ENCODE measurements at regions not wholly inside any gene's neighbourhood (a gene's known extent, or its start where the extent isn't known, plus 50 kb on each side); places are given as distances from the start of the nearest gene placed in this dataset.

DNA sequence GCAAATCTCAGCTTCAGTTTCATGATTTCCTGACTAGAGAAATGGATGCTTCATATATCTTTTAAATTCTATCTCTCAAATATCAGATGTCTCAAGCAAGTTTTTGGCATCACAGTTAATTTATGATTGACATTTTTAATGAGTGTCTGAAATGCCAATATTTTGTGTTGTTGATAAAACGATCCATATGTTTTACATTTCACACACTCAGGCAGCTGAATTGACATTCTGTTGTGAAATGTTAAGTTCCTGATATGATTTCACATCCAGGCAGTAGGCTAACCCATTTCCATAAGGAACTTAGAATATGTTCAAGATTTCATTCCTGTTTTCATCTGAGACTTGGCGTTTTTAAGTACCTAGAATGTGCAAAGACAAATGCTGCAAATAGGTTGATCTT lies 650.6 kb downstream of the PCDH18 start (continued):
- TF ChIP-seq, protein P1, sequence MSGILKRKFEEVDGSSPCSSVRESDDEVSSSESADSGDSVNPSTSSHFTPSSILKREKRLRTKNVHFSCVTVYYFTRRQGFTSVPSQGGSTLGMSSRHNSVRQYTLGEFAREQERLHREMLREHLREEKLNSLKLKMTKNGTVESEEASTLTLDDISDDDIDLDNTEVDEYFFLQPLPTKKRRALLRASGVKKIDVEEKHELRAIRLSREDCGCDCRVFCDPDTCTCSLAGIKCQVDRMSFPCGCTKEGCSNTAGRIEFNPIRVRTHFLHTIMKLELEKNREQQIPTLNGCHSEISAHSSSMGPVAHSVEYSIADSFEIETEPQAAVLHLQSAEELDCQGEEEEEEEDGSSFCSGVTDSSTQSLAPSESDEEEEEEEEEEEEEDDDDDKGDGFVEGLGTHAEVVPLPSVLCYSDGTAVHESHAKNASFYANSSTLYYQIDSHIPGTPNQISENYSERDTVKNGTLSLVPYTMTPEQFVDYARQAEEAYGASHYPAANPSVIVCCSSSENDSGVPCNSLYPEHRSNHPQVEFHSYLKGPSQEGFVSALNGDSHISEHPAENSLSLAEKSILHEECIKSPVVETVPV (CRISPR knock-in tag; IDR thresholded peaks at IDR 0.05), result no peak
- no peak for TF ChIP-seq RARB (CRISPR knock-in tag; IDR thresholded peaks at IDR 0.05)

DNA sequence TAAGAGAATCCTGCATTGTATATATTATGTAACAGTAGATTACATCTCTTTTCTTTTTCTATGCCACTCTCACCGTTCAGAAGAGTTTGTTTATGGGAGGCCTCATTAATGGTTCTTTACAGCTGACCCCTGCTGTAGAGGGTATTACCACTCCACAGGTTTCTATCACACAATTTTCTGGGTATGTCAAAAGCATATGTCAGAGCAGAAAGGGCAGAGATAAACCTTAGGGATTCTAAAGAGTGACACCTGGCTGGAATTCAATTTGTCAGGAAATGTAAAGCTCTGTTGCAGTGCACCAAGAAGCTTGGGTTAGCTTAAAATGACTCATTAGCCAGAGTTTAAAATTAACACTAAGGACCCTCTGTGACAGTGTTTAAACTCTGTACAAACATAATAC lies 658.7 kb downstream of the PCDH18 start:
- ATAC-seq, result no peak
- TF ChIP-seq ZNF565 (CRISPR knock-in tag; conservative IDR thresholded peaks at IDR 0.05; ENCODE audit: low read depth), result no peak
- no peak for TF ChIP-seq ZNF70 (CRISPR knock-in tag; IDR thresholded peaks at IDR 0.05)
- TF ChIP-seq, protein P2, sequence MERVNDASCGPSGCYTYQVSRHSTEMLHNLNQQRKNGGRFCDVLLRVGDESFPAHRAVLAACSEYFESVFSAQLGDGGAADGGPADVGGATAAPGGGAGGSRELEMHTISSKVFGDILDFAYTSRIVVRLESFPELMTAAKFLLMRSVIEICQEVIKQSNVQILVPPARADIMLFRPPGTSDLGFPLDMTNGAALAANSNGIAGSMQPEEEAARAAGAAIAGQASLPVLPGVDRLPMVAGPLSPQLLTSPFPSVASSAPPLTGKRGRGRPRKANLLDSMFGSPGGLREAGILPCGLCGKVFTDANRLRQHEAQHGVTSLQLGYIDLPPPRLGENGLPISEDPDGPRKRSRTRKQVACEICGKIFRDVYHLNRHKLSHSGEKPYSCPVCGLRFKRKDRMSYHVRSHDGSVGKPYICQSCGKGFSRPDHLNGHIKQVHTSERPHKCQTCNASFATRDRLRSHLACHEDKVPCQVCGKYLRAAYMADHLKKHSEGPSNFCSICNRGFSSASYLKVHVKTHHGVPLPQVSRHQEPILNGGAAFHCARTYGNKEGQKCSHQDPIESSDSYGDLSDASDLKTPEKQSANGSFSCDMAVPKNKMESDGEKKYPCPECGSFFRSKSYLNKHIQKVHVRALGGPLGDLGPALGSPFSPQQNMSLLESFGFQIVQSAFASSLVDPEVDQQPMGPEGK (CRISPR knock-in tag; IDR thresholded peaks at IDR 0.05; ENCODE audit: borderline replicate concordance), result no peak
- TF ChIP-seq TCF4 (CRISPR knock-in tag; IDR thresholded peaks at IDR 0.05; ENCODE audit: borderline replicate concordance), result no peak

DNA sequence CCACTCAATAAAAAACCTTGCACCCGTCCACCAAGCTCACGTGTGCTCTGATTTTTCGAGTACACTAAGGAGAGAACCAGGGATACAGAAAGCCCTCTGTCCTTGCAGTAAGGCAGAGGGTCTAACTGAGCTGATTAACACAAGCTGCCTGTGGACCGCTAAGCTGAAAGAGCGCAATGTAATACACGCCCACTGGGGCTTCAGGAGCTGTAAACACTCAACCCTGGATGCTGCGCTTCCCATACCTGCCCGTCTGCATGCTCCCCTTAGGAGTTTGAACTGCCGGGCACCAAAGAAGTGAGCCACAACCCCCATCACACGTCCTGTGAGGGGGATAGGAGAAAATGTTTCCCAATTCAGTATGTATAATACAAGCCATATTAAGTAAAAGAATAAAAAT lies 664.8 kb downstream of the PCDH18 start:
- no peak for ATAC-seq
- TF ChIP-seq ZNF8 (CRISPR knock-in tag; IDR thresholded peaks at IDR 0.05), result no peak
- no peak for TF ChIP-seq ZC3H10 (CRISPR knock-in tag; IDR thresholded peaks at IDR 0.05)
- no peak for TF ChIP-seq GLIS3 (CRISPR knock-in tag; IDR thresholded peaks at IDR 0.05)
- TF ChIP-seq TCF4 (CRISPR knock-in tag; IDR thresholded peaks at IDR 0.05; ENCODE audit: borderline replicate concordance), result no peak
- TF ChIP-seq ZNF70 (CRISPR knock-in tag; IDR thresholded peaks at IDR 0.05), result no peak
- TF ChIP-seq, protein P3, sequence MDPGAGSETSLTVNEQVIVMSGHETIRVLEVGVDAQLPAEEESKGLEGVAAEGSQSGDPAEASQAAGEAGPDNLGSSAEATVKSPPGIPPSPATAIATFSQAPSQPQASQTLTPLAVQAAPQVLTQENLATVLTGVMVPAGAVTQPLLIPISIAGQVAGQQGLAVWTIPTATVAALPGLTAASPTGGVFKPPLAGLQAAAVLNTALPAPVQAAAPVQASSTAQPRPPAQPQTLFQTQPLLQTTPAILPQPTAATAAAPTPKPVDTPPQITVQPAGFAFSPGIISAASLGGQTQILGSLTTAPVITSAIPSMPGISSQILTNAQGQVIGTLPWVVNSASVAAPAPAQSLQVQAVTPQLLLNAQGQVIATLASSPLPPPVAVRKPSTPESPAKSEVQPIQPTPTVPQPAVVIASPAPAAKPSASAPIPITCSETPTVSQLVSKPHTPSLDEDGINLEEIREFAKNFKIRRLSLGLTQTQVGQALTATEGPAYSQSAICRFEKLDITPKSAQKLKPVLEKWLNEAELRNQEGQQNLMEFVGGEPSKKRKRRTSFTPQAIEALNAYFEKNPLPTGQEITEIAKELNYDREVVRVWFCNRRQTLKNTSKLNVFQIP (CRISPR knock-in tag; IDR thresholded peaks at IDR 0.05; ENCODE audit: borderline replicate concordance, low read depth), result no peak
- no peak for TF ChIP-seq ZFP3 (CRISPR knock-in tag; IDR thresholded peaks at IDR 0.05)
- TF ChIP-seq ESRRG (CRISPR knock-in tag; IDR thresholded peaks at IDR 0.05), result no peak
- TF ChIP-seq ISL1 (CRISPR knock-in tag; IDR thresholded peaks at IDR 0.05), result no peak
- TF ChIP-seq, protein P4, sequence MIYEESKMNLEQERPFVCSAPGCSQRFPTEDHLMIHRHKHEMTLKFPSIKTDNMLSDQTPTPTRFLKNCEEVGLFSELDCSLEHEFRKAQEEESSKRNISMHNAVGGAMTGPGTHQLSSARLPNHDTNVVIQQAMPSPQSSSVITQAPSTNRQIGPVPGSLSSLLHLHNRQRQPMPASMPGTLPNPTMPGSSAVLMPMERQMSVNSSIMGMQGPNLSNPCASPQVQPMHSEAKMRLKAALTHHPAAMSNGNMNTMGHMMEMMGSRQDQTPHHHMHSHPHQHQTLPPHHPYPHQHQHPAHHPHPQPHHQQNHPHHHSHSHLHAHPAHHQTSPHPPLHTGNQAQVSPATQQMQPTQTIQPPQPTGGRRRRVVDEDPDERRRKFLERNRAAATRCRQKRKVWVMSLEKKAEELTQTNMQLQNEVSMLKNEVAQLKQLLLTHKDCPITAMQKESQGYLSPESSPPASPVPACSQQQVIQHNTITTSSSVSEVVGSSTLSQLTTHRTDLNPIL (CRISPR knock-in tag; IDR thresholded peaks at IDR 0.05; ENCODE audit: low read depth), result no peak
- no peak for TF ChIP-seq ZFP30 (CRISPR knock-in tag; IDR thresholded peaks at IDR 0.05)
- no peak for TF ChIP-seq ZNF565 (CRISPR knock-in tag; conservative IDR thresholded peaks at IDR 0.05; ENCODE audit: low read depth)
- no peak for TF ChIP-seq PPARA (CRISPR knock-in tag; IDR thresholded peaks at IDR 0.05; ENCODE audit: borderline replicate concordance)
- TF ChIP-seq TOX (CRISPR knock-in tag; IDR thresholded peaks at IDR 0.05; ENCODE audit: borderline replicate concordance), result no peak
- TF ChIP-seq RARB (CRISPR knock-in tag; IDR thresholded peaks at IDR 0.05), result no peak
- no peak for TF ChIP-seq CSDC2 (CRISPR knock-in tag; IDR thresholded peaks at IDR 0.05)
- no peak for TF ChIP-seq ARNTL (CRISPR knock-in tag; IDR thresholded peaks at IDR 0.05; ENCODE audit: borderline replicate concordance, low read depth)
- TF ChIP-seq, protein P2 (CRISPR knock-in tag; IDR thresholded peaks at IDR 0.05; ENCODE audit: borderline replicate concordance), result no peak
- no peak for TF ChIP-seq SNAI2 (CRISPR knock-in tag; IDR thresholded peaks at IDR 0.05)

DNA sequence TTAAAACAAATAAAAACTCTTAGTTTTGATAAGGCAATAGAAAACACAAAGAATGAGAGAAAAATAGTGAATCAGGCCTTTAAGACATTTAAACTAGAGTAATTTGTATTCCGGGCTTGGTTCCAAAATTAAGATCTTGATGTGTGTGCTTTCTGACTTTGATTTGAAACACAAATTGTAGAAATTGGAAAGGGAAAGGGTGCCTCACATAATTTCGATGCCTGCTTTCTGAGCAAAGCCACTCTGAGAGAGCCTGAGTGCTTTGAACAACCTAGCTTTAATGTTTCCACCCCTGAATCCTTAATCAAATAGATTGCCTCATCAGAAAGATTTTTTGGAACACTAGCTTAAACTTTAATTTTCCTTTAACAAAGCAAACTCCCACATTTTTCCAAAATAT lies 666.8 kb downstream of the PCDH18 start:
- ATAC-seq, result peak; percentile 48
- no peak for TF ChIP-seq GLIS3 (CRISPR knock-in tag; IDR thresholded peaks at IDR 0.05)
- TF ChIP-seq SNAI2 (CRISPR knock-in tag; IDR thresholded peaks at IDR 0.05), result no peak
- no peak for TF ChIP-seq ESRRG (CRISPR knock-in tag; IDR thresholded peaks at IDR 0.05)
- no peak for TF ChIP-seq ARNTL (CRISPR knock-in tag; IDR thresholded peaks at IDR 0.05; ENCODE audit: borderline replicate concordance, low read depth)
- no peak for TF ChIP-seq ZFP30 (CRISPR knock-in tag; IDR thresholded peaks at IDR 0.05)
- TF ChIP-seq ZFP3 (CRISPR knock-in tag; IDR thresholded peaks at IDR 0.05), result no peak
- TF ChIP-seq PPARA (CRISPR knock-in tag; IDR thresholded peaks at IDR 0.05; ENCODE audit: borderline replicate concordance), result no peak

All from SK-N-SH treated with all-trans-retinoic acid at 6 μM for 48 hours (cell line).